Cardiac septum (tissue), 1 donor: ENCODE measurements at regions not wholly inside any gene's neighbourhood (a gene's known extent, or its start where the extent isn't known, plus 50 kb on each side); places are given as distances from the start of the nearest gene placed in this dataset.
"Not testable (repeated sequence)": the region's sequence is repeated elsewhere in the genome, so short reads cannot be mapped to it uniquely, and the experiment has no call there.

Experiments used
- DNase-seq: peaks from one replicate; pipeline ENCODE4 v3.0.0-alpha.2; 2020; ENCODE audit warnings: low spot score
- intact Hi-C: fragments of 100-400 bp; cut with DNase I; formaldehyde crosslinking; loops from one replicate; pipeline ENCODE4 v1.14.0; 2022
- donor health status: DM: no; HTN: no; CAD: no.

- intact Hi-C loops = loop anchor here (10.0 kb wide), 2 partner anchors 302 to 692 kb away; no protein-coding TSS in a partner anchor
- no peak for DNase-seq
These were observed 455.3 kb upstream of the PDE3A start for GRCh38 chr12:19912991-19913390.

GRCh38 chr12:19915392-19916195 is 452.7 kb upstream of the PDE3A start:
- intact Hi-C loops = loop anchor here (5.0 to 10.0 kb wide), 4 partner anchors 87 to 689 kb away; partner anchors contain the start of gene PDE3A

GRCh38 chr12:19916196-19916753 is 452.1 kb upstream of the PDE3A start:
- DNase-seq = no peak
- intact Hi-C loops = loop anchor here (5.0 to 10.0 kb wide), 4 partner anchors 86 to 689 kb away; partner anchors contain the start of gene PDE3A

More at GRCh38 chr12:19915392-19916195, 452.7 kb upstream of the PDE3A start:
- no peak for DNase-seq

- intact Hi-C loops = loop anchor here (5.0 to 10.0 kb wide), 4 partner anchors 85 to 688 kb away; partner anchors contain the start of gene PDE3A
- DNase-seq = no peak
These were observed 451.4 kb upstream of the PDE3A start for GRCh38 chr12:19916974-19917373.

GRCh38 chr12:19921716-19922115 is 446.6 kb upstream of the PDE3A start:
- intact Hi-C loops, DNase-seq: not testable (repeated sequence)

GRCh38 chr12:19922717-19923116 is 445.6 kb upstream of the PDE3A start:
- intact Hi-C loops = no loop called here
- no peak for DNase-seq

- intact Hi-C loops = no loop called here
- no peak for DNase-seq
These were observed 444.0 kb upstream of the PDE3A start for GRCh38 chr12:19924360-19924759.

- no peak for DNase-seq
- intact Hi-C loops = no loop called here
These were observed 442.5 kb upstream of the PDE3A start for GRCh38 chr12:19925841-19926240.

GRCh38 chr12:19926266-19926665 is 442.1 kb upstream of the PDE3A start:
- no peak for DNase-seq
- intact Hi-C loops = no loop called here

- DNase-seq = no peak
- intact Hi-C loops = no loop called here
These were observed 440.7 kb upstream of the PDE3A start for GRCh38 chr12:19927661-19928060.

GRCh38 chr12:19932413-19932812 is 435.9 kb upstream of the PDE3A start:
- intact Hi-C loops = no loop called here
- no peak for DNase-seq

GRCh38 chr12:19933924-19934323 is 434.4 kb upstream of the PDE3A start:
- intact Hi-C loops = no loop called here
- DNase-seq = no peak

- intact Hi-C loops = no loop called here
- no peak for DNase-seq
These were observed 431.2 kb upstream of the PDE3A start for GRCh38 chr12:19937161-19937560.

- no peak for DNase-seq
- intact Hi-C loops = no loop called here
These were observed 430.3 kb upstream of the PDE3A start for GRCh38 chr12:19938031-19938430.

GRCh38 chr12:19938491-19938890 is 429.8 kb upstream of the PDE3A start:
- DNase-seq = no peak
- intact Hi-C loops = no loop called here

GRCh38 chr12:19940267-19940666 is 428.1 kb upstream of the PDE3A start:
- intact Hi-C loops = no loop called here
- no peak for DNase-seq

- intact Hi-C loops = no loop called here
- no peak for DNase-seq
These were observed 427.2 kb upstream of the PDE3A start for GRCh38 chr12:19941096-19941495.

- no peak for DNase-seq
- intact Hi-C loops = no loop called here
These were observed 422.5 kb upstream of the PDE3A start for GRCh38 chr12:19945559-19946435.

- intact Hi-C loops = no loop called here
- DNase-seq = no peak
These were observed 421.8 kb upstream of the PDE3A start for GRCh38 chr12:19946550-19946949.

GRCh38 chr12:19947344-19947743 is 421.0 kb upstream of the PDE3A start:
- no peak for DNase-seq

More at GRCh38 chr12:19947344-19947743, 421.0 kb upstream of the PDE3A start:
- intact Hi-C loops = no loop called here
